Loucy (cell line): ENCODE measurements at regions not wholly inside any gene's neighbourhood (a gene's known extent, or its start where the extent isn't known, plus 50 kb on each side); places are given as distances from the start of the nearest gene placed in this dataset.

ENCODE experiments used
- H2AFZ ChIP-seq: fragments of 200-600 bp; sonication (generic); 2 replicates; pipeline ENCODE4 v1.6.0; 2016; ENCODE audit warnings: antibody characterized with exemption, mild to moderate bottlenecking, low read length, moderate library complexity
- H3F3A ChIP-seq: fragments of 200-600 bp; 2 replicates; pipeline ENCODE4 v1.6.0; 2016; ENCODE audit warnings: antibody characterized with exemption, low read depth, mild to moderate bottlenecking
- H3K27me3 ChIP-seq: fragments of 200-600 bp; sonication (generic); 2 replicates; pipeline ENCODE4 v1.6.1; 2014; ENCODE audit warnings: low read length, mild to moderate bottlenecking; ENCODE audit not compliant: insufficient read depth, poor library complexity, severe bottlenecking
- H3K36me3 ChIP-seq: fragments of 200-600 bp; sonication (generic); 2 replicates; pipeline ENCODE4 v1.6.1; 2016; ENCODE audit warnings: low read length; ENCODE audit not compliant: insufficient read depth
- H3K4me1 ChIP-seq: fragments of 200-600 bp; sonication (generic); 2 replicates; pipeline ENCODE4 v1.5.1; 2014; ENCODE audit warnings: low read length, mild to moderate bottlenecking; ENCODE audit not compliant: insufficient read depth, poor library complexity, severe bottlenecking
- H3K4me2 ChIP-seq: fragments of 200-600 bp; sonication (generic); 2 replicates; pipeline ENCODE4 v1.6.0; 2014; ENCODE audit warnings: antibody characterized with exemption, low read length, low read depth, mild to moderate bottlenecking; ENCODE audit not compliant: poor library complexity, severe bottlenecking
- H3K4me3 ChIP-seq: fragments of 200-600 bp; sonication (generic); 2 replicates; pipeline ENCODE4 v1.5.1; 2014; ENCODE audit warnings: low read length, mild to moderate bottlenecking, mixed read lengths; ENCODE audit not compliant: poor library complexity, severe bottlenecking
- H3K79me2 ChIP-seq: fragments of 200-600 bp; sonication (generic); 2 replicates; pipeline ENCODE4 v1.6.1; 2014; ENCODE audit warnings: low read length; ENCODE audit not compliant: insufficient read depth
- H3K9ac ChIP-seq: fragments of 200-600 bp; sonication (generic); 2 replicates; pipeline ENCODE4 v1.6.0; 2014; ENCODE audit warnings: mild to moderate bottlenecking, low read depth, low read length, moderate library complexity; ENCODE audit not compliant: poor library complexity, severe bottlenecking
- H3K9me2 ChIP-seq: fragments of 200-600 bp; sonication (generic); replicated peaks from 2 replicates; pipeline ENCODE4 v1.6.1; 2016; ENCODE audit warnings: low read depth, low read length, mixed read lengths
- H3K9me3 ChIP-seq: fragments of 200-600 bp; sonication (generic); 2 replicates; pipeline ENCODE4 v1.6.1; 2014; ENCODE audit warnings: mild to moderate bottlenecking, antibody characterized with exemption, low read length, low read depth; ENCODE audit not compliant: insufficient read depth
- H4K20me1 ChIP-seq: fragments of 200-600 bp; sonication (generic); 2 replicates; pipeline ENCODE4 v1.6.0; 2014; ENCODE audit warnings: antibody characterized with exemption, low read length, mild to moderate bottlenecking; ENCODE audit not compliant: insufficient read depth, poor library complexity, severe bottlenecking
- EZH2phosphoT487 ChIP-seq: fragments of 200-600 bp; IDR thresholded peaks from 2 replicates; pipeline ENCODE4 v1.6.1; 2018; ENCODE audit warnings: antibody characterized with exemption, mild to moderate bottlenecking, moderate library complexity, borderline replicate concordance
- TF ChIP-seq, protein P1 (sequence below): fragments of 200-600 bp; sonication (generic); conservative IDR thresholded peaks from 2 replicates; pipeline ENCODE4 v1.5.1; 2014; ENCODE audit warnings: mild to moderate bottlenecking, antibody characterized with exemption, low read length

DNA sequence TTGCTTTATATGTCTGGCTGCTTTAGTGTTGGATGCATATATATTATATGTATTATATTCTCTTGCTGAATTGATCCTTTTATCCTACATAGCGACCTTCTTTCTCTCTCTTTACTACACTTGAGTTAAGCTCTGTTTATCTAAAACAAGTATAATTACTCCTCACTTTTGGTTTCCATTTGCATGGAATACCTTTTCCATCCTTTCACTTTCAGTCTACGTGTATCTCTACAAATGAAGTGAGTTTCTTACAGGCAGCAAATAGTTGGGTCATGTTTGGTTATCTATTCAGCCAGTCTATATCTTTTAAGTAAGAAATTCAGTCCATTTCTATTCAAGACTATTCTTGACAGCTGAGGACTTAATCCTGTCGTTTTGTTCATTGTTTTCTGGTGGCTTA is 167.5 kb upstream of the USP38 start:
- H3K36me3 ChIP-seq, result no peaks in the 10 kb centered on the region
- H3F3A ChIP-seq, result no peaks in the 10 kb centered on the region
- TF ChIP-seq, protein P1, sequence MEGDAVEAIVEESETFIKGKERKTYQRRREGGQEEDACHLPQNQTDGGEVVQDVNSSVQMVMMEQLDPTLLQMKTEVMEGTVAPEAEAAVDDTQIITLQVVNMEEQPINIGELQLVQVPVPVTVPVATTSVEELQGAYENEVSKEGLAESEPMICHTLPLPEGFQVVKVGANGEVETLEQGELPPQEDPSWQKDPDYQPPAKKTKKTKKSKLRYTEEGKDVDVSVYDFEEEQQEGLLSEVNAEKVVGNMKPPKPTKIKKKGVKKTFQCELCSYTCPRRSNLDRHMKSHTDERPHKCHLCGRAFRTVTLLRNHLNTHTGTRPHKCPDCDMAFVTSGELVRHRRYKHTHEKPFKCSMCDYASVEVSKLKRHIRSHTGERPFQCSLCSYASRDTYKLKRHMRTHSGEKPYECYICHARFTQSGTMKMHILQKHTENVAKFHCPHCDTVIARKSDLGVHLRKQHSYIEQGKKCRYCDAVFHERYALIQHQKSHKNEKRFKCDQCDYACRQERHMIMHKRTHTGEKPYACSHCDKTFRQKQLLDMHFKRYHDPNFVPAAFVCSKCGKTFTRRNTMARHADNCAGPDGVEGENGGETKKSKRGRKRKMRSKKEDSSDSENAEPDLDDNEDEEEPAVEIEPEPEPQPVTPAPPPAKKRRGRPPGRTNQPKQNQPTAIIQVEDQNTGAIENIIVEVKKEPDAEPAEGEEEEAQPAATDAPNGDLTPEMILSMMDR, result no peak
- no peak for TF ChIP-seq EZH2phosphoT487
- H3K4me1 ChIP-seq, result peaks cover 4% of the 10 kb centered on the region
- H3K4me2 ChIP-seq, result no peak overlapping the region
- no peak overlapping the region for H3K9ac ChIP-seq
- no peak overlapping the region for H3K4me3 ChIP-seq
- H4K20me1 ChIP-seq, result no peaks in the 10 kb centered on the region
- H3K79me2 ChIP-seq, result no peaks in the 10 kb centered on the region
- no peaks in the 10 kb centered on the region for H3K9me2 ChIP-seq
- H2AFZ ChIP-seq, result 0 out of 2 replicates have a peak overlapping the region, but pooled peaks have one; percentile 1
- H3K27me3 ChIP-seq, result no peaks in the 10 kb centered on the region
- no peaks in the 10 kb centered on the region for H3K9me3 ChIP-seq

DNA sequence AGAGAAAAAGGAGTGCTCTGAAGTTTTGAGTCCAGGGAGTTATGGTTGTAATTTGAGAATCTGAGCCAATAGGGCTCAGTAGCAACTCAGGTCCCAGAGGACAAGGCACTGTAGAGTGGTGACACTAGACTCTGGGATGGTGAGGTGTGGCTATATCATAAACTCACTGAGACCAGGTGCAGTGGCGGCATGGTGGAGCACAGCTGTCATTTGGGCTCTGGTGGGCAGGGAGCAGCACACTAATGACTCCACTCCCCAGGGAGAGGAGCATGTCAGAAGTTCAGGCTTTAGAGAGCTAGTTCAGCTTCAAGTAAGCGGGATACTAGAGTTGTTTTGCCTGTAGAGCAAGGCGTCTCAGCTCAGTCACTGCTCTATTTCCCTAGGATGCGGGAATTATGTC is 165.4 kb upstream of the USP38 start:
- H3K9me3 ChIP-seq, result no peaks in the 10 kb centered on the region
- H4K20me1 ChIP-seq, result no peaks in the 10 kb centered on the region
- no peak overlapping the region for H3K9ac ChIP-seq
- H3K79me2 ChIP-seq, result no peaks in the 10 kb centered on the region
- H3K4me3 ChIP-seq, result no peak overlapping the region
- no peak overlapping the region for H3K4me2 ChIP-seq
- H3K9me2 ChIP-seq, result no peaks in the 10 kb centered on the region
- no peak overlapping the region for H2AFZ ChIP-seq
- no peaks in the 10 kb centered on the region for H3F3A ChIP-seq
- H3K36me3 ChIP-seq, result no peaks in the 10 kb centered on the region
- no peaks in the 10 kb centered on the region for H3K27me3 ChIP-seq
- TF ChIP-seq, protein P1, result no peak
- TF ChIP-seq EZH2phosphoT487, result no peak
- peaks cover 4% of the 10 kb centered on the region for H3K4me1 ChIP-seq

DNA sequence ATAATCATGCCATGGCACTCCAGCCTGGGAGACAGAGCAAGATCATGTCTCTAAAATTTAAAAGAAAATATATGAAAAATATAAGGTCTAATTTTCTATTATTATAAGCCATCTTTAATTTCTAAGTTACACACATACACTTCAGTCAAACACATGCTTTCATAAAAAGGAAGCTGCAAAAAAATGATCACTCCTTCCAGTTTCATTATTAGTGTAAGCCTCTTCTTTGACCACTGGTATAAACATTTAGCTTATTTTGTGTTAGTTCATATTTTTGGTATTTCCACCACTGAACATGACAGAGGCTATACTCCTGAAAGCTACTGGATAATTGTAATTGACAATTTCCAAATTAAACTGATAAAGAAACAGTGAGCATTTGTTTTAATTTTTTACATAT is 163.3 kb upstream of the USP38 start:
- no peak overlapping the region for H3K9ac ChIP-seq
- H3K9me2 ChIP-seq, result no peaks in the 10 kb centered on the region
- H3K4me3 ChIP-seq, result no peak overlapping the region
- no peaks in the 10 kb centered on the region for H3K27me3 ChIP-seq
- H3F3A ChIP-seq, result no peaks in the 10 kb centered on the region
- peaks cover 11% of the 10 kb centered on the region for H3K4me1 ChIP-seq
- H3K9me3 ChIP-seq, result no peaks in the 10 kb centered on the region
- no peaks in the 10 kb centered on the region for H3K36me3 ChIP-seq
- no peak overlapping the region for H2AFZ ChIP-seq
- H3K79me2 ChIP-seq, result no peaks in the 10 kb centered on the region
- H3K4me2 ChIP-seq, result no peak overlapping the region
- H4K20me1 ChIP-seq, result no peaks in the 10 kb centered on the region
- TF ChIP-seq EZH2phosphoT487, result no peak
- TF ChIP-seq, protein P1, result no peak
